ENCODE measurements at regions not wholly inside any gene's neighbourhood (a gene's known extent, or its start where the extent isn't known, plus 50 kb on each side); places are given as distances from the start of the nearest gene placed in this dataset.

DNA sequence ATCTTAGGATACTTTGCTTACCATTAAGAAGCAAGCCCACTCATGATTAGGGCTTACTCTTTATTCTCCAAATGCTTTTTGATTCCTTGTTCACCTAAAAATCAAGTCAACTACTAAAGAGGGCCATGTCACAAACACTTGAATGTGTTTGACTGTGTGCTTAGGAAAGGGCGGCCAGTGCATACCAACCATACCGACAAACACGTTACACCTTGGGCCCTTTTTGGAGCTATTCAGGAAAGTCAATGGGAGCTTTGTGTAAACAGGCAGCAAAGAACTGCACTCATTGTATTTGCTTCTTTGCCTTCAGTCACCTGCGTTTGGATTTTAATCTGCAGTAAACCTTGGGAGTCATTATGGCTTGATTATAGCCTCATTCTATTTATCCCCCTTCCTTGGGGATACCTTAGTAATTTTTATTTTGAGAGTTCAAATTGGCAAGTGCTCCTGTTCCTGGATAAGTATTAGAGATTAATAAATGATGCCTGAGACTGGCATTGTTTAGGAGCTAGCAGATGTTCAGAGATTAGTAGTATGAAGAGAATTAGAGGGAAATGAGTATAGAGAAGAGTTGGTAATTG lies 102.6 kb upstream of the HDGFL1 start:
- no peak for DNase-seq (ENCODE audit: low read depth)

GRCh38 chr6:22467645-22468044 lies 101.7 kb upstream of the HDGFL1 start:
- no peak for DNase-seq (ENCODE audit: low read depth)

- DNase-seq (ENCODE audit: low read depth): no peak
These were observed 101.0 kb upstream of the HDGFL1 start for GRCh38 chr6:22468256-22468965.

DNA sequence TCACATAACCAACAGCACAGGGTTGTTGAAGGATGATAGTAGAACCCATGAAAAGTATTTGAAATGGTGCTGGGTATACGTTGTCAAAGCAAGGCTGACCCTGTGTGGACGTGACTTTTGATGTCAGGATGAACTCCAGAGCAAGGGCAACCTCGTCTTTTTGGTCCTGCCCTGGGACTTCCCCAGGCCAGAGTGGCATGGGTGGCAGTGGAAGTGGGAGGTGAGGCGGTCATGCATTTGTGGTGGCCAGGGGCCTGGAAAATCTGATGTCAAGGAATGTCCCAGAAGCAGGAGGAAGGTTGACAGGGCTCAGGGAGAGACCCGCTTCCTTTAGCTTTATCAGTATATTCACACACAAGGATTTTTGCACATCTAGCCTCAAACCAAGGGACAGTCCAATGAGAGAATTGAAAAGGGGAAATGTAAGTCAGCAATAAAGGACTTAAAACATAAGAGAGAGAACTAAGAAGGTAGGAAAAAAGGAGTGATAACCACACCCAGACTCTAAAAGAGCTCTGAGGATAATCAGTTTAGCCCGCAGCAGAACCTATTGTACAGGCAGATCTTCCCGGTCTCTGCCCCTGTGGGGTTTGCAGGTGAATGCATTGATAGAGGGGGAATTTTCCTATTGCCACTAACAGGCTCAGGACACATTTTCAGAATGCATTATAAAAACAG lies 98.8 kb upstream of the HDGFL1 start:
- no peak for DNase-seq (ENCODE audit: low read depth)

- no peak for DNase-seq (ENCODE audit: low read depth)
These were observed 98.2 kb upstream of the HDGFL1 start for GRCh38 chr6:22471132-22471690.

GRCh38 chr6:22471746-22472145 lies 97.6 kb upstream of the HDGFL1 start:
- no peak for DNase-seq (ENCODE audit: low read depth)

DNA sequence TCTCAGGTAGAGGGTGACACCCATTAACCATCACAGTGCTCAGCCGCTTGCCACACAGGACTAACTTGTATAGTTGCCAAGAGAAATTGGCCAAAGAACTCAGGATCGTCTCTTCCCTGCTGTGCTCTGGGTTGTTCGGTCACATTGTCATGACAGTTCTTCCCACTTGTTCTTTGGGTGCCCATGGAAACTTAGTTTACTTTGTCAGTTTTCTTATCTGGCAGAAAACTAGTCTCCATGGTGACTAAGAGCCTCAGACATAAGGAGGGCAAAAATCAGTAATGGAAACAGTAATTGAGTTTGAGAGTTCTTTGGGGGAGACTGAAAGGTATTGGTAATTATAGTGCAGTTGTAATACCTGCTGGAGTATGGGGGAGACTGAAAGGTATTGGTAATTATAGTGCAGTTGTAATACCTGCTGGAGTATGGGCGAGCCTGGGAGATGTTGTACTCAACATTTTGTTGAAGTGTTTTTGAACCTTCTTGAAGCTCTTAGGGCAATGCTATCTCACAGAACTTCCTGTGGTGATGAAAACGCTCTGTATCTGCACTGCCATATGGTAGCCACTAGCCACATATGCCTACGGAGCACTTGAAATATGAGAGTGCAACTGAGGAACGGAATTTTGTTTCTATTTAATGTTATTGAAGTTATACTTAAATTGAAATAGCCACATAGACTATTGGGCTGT lies 95.2 kb upstream of the HDGFL1 start:
- DNase-seq (ENCODE audit: low read depth): no peak

DNA sequence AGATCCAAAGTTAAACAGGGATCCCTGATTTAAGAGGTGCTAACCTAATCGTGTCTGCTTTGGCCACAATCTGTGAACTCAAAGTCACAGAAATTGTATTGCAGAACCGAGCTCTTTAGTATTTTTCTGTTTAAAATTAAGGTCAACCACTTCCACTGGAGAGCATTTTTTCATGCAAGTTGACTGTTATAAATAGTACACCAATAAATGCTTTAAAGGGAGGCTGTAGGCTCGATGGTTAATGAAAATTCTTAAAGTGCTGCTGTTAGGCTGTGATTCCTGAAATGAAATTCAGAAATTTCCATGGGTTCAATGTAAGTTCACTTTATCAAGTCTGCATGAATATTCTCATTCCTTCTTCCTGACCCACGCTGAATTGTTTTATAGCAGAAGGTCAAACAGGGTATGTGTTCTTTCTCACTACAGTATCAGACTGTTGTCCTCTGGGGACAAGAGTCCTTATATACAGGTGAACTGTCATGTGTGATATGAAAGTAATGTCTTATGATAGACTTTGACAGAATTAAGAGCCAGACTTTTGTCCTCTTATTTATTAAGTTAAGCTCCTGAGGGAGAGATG lies 92.5 kb upstream of the HDGFL1 start:
- DNase-seq (ENCODE audit: low read depth): no peak

GRCh38 chr6:22497276-22497675 lies 72.1 kb upstream of the HDGFL1 start:
- no peak for DNase-seq (ENCODE audit: low read depth)

DNA sequence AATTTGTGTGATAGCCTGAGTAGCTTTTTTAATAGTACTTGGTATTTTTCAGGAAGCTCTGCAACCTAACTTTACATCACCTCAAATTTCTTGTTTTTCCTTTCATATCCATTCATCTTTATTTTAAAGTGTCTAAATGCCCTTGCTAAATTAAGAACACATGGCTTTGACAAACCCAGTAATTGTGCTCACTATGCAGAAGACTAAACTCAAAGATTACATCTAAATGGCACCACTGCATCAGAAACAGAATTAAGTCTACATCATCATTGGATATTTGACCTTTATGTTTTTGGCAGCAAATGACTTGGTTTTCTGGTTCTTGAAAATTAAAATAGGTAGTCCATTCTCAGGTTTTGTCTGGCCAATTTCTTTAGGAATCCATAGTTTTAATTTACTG lies 69.6 kb upstream of the HDGFL1 start:
- no peak for DNase-seq (ENCODE audit: low read depth)

GRCh38 chr6:22506496-22506895 lies 62.9 kb upstream of the HDGFL1 start:
- no peak for DNase-seq (ENCODE audit: low read depth)

DNA sequence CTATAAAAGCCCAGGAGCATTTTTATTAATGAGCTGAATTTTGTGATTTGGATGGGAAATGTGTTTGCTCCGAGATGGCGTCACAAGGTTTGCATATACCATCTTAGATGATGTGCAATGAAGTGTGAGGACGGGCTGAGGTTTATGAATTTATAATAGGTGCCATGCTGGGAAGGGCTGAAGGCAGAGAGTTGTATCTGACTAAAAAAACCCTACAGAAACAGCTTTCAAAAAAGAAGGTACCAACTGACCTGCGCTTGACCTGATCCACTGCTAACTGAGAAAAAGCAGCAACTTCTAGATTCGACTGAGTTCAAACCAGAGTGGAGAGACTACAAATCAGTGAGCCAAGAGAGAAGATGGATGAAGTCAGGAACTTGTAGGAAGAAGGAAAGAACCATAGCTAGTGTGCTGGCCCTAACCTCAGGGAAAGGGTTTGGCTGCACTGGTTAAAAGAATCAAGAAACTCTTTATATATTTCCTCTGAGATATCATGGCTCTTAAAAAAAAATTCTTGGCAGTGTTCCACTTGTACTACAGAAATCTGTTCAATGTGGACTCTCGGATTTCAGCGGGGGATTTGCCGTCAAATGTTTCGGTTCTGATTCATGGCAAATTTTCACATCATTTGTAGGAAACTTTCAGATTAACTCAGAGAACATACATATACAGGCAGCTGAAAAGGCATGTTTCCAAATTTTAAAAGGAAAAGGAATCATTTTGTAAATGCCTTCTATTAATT lies 56.5 kb upstream of the HDGFL1 start:
- no peak for DNase-seq (ENCODE audit: low read depth)

DNA sequence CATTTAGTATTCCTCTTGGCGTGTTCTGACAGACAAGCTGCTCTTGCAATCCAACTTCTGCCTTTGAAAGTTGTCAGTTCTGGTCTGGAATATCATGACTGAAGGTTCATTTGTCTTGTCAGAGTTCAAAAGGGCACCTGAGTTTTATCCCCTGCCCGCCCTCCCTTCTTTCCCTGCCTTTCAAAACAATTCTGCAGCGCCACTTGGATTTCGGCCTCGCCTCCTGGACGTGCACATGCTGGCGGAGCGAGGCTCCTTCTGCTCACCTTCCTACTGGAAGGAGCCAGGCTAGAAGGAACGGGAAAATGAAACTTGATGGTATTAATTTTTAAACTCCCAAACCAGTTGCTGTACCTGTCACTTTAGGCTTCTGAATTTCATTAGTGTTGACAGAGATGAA lies 55.7 kb upstream of the HDGFL1 start:
- no peak for DNase-seq (ENCODE audit: low read depth)

DNA sequence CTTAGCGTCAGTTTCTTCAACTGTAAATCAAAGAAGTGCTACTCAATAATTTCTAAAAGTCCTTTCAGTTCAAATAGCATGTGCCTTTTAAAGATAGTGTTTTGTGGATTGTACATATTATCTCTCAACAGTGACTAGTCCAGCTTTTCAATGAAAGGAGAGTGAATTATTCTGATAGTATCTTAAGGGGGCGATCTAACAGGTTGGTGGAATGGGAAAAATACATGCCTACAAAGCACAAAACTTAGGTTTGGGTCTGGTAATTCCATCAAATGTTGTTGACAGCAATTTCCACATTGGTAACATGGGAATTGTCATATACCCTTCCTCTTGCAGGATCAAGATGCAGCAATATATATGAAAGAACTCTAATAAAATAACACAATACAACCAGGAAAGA lies 50.1 kb upstream of the HDGFL1 start:
- no peak for DNase-seq (ENCODE audit: low read depth)

Data from GM04503 (cell line).